Parathyroid adenoma (tissue), 2 donors: ENCODE measurements at regions not wholly inside any gene's neighbourhood (a gene's known extent, or its start where the extent isn't known, plus 50 kb on each side); places are given as distances from the start of the nearest gene placed in this dataset.

ENCODE experiments used
- H2AFZ ChIP-seq: fragments of 300-600 bp; sonication (generic); one replicate; pipeline ENCODE4 v1.7.0; 2017; ENCODE audit warnings: antibody characterized with exemption, mild to moderate bottlenecking
- H3K27ac ChIP-seq: fragments of 300-600 bp; sonication (generic); one replicate; pipeline ENCODE4 v1.7.0; 2017
- H3K27me3 ChIP-seq: fragments of 300-600 bp; sonication (generic); one replicate; pipeline ENCODE4 v1.7.0; 2017; ENCODE audit warnings: low read length; ENCODE audit not compliant: control insufficient read depth, insufficient read depth
- H3K36me3 ChIP-seq: fragments of 300-600 bp; sonication (generic); one replicate; pipeline ENCODE4 v1.7.0; 2017; ENCODE audit warnings: low read length; ENCODE audit not compliant: control insufficient read depth, insufficient read depth
- H3K4me1 ChIP-seq: fragments of 300-600 bp; sonication (generic); one replicate; pipeline ENCODE4 v1.7.0; 2017; ENCODE audit warnings: control low read depth
- H3K4me2 ChIP-seq: fragments of 300-600 bp; sonication (generic); one replicate; pipeline ENCODE4 v1.7.0; 2017; ENCODE audit warnings: low read length
- H3K4me3 ChIP-seq: fragments of 300-600 bp; sonication (generic); one replicate; pipeline ENCODE4 v1.7.0; 2017; ENCODE audit warnings: low read depth, low read length
- H3K79me2 ChIP-seq: fragments of 300-600 bp; sonication (generic); one replicate; pipeline ENCODE4 v1.7.0; 2017; ENCODE audit warnings: control low read depth
- H3K9ac ChIP-seq: fragments of 300-600 bp; sonication (generic); one replicate; pipeline ENCODE4 v1.7.0; 2017; ENCODE audit warnings: mild to moderate bottlenecking
- H3K9me3 ChIP-seq: fragments of 300-600 bp; sonication (generic); one replicate; pipeline ENCODE4 v1.7.0; 2017; ENCODE audit warnings: low read length; ENCODE audit not compliant: control insufficient read depth
- CTCF ChIP-seq: fragments of 300-600 bp; sonication (generic); IDR thresholded peaks from one replicate; pipeline ENCODE4 v1.7.0; 2017; ENCODE audit warnings: antibody characterized with exemption, mild to moderate bottlenecking
- donor health status: primary hyperparathyroidism.

- H3K79me2 ChIP-seq, result no peaks in the 10 kb centered on the region
- TF ChIP-seq CTCF, result no peak
- H3K27me3 ChIP-seq, result no peaks in the 10 kb centered on the region
- no peak overlapping the region for H3K9ac ChIP-seq
- H3K4me1 ChIP-seq, result peaks cover 18% of the 10 kb centered on the region
- H3K36me3 ChIP-seq, result no peaks in the 10 kb centered on the region
- H3K9me3 ChIP-seq, result no peaks in the 10 kb centered on the region
- no peak overlapping the region for H3K4me2 ChIP-seq
- no peak overlapping the region for H3K27ac ChIP-seq
- H2AFZ ChIP-seq, result peak overlapping the region; percentile 19
- H3K4me3 ChIP-seq, result no peak overlapping the region
Observed at GRCh38 chr6:90397047-90397446, 100.4 kb upstream of the BACH2 start.

GRCh38 chr6:90393232-90393884, 96.7 kb upstream of the BACH2 start:
- Histone ChIP-seq H2AFZ (no peak overlapping the region), H3K4me2 (no peak overlapping the region), H3K27me3 (no peaks in the 10 kb centered on the region), H3K4me3 (no peak overlapping the region), H3K79me2 (no peaks in the 10 kb centered on the region), H3K4me1 (no peaks in the 10 kb centered on the region), H3K9ac (no peak overlapping the region), H3K27ac (no peak overlapping the region), H3K36me3 (no peaks in the 10 kb centered on the region), H3K9me3 (no peaks in the 10 kb centered on the region)
- peak; percentile 80 for TF ChIP-seq CTCF

GRCh38 chr6:90390379-90390778, 93.7 kb upstream of the BACH2 start:
- Histone ChIP-seq H2AFZ (no peak overlapping the region), H3K9ac (no peak overlapping the region), H3K27me3 (no peaks in the 10 kb centered on the region), H3K36me3 (no peaks in the 10 kb centered on the region), H3K79me2 (no peaks in the 10 kb centered on the region), H3K4me1 (peaks cover 7% of the 10 kb centered on the region), H3K9me3 (no peaks in the 10 kb centered on the region), H3K4me3 (no peak overlapping the region), H3K27ac (no peak overlapping the region), H3K4me2 (no peak overlapping the region)
- no peak for TF ChIP-seq CTCF

GRCh38 chr6:90388395-90388794, 91.8 kb upstream of the BACH2 start:
- no peak for TF ChIP-seq CTCF
- Histone ChIP-seq H3K27me3 (peaks cover 2% of the 10 kb centered on the region), H3K9me3 (no peaks in the 10 kb centered on the region), H3K9ac (no peak overlapping the region), H3K79me2 (no peaks in the 10 kb centered on the region), H3K36me3 (no peaks in the 10 kb centered on the region), H3K27ac (no peak overlapping the region), H3K4me2 (no peak overlapping the region), H3K4me1 (peaks cover 7% of the 10 kb centered on the region), H2AFZ (no peak overlapping the region), H3K4me3 (no peak overlapping the region)

GRCh38 chr6:90387826-90388225, 91.2 kb upstream of the BACH2 start:
- Histone ChIP-seq H3K9ac (no peak overlapping the region), H3K9me3 (no peaks in the 10 kb centered on the region)
- no peak for TF ChIP-seq CTCF

More at GRCh38 chr6:90387826-90388225, 91.2 kb upstream of the BACH2 start:
- Histone ChIP-seq H3K27ac (no peak overlapping the region), H3K27me3 (peaks cover 2% of the 10 kb centered on the region), H3K4me3 (no peak overlapping the region), H3K4me1 (peaks cover 7% of the 10 kb centered on the region), H3K4me2 (no peak overlapping the region), H3K36me3 (no peaks in the 10 kb centered on the region), H3K79me2 (no peaks in the 10 kb centered on the region), H2AFZ (no peak overlapping the region)
